ENCODE measurements at regions not wholly inside any gene's neighbourhood (a gene's known extent, or its start where the extent isn't known, plus 50 kb on each side); places are given as distances from the start of the nearest gene placed in this dataset.

DNA sequence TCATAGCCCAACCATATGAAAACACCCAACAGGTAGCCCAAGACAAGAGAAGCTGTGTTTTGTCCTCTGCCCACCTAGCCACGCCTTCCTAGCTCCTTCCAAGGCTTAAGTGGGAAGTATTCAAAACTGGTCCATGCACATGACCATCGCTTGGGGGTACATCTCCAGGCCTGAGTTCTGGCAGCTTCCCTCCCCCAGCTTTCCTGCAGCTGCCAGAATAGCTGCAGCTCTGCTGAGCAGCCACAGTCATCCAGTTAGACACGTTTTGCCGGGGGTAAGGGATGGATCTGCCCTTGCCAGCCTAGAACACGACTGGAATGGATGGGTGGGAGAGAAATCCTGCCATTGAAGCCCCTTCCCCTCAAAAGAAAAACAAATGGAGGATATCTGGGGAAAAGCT lies 166.8 kb downstream of the NRP2 start:
- TF ChIP-seq CTCF (IDR thresholded peaks at IDR 0.05) (no peak), POLR2A (IDR thresholded peaks at IDR 0.05) (no peak)
